ENCODE measurements at regions not wholly inside any gene's neighbourhood (a gene's known extent, or its start where the extent isn't known, plus 50 kb on each side); places are given as distances from the start of the nearest gene placed in this dataset.

- H3K4me3 Mint-ChIP-seq: no peak overlapping the region
- no peak overlapping the region for H2AFZ ChIP-seq (ENCODE audit: insufficient read depth, low read depth, low read length, poor library complexity, severe bottlenecking)
- POLR2A ChIA-PET: no interaction called here
- CTCF ChIA-PET: no interaction called here
- H3K36me3 ChIP-seq (replicated peaks in 1 of 2; ENCODE audit: control extremely low read depth in 1 of 2, control insufficient read depth in 1 of 2, extremely low read depth in 1 of 2, insufficient read depth in 2 of 2, low read length in 1 of 2): no peaks in the 10 kb centered on the region
- H3K9me3 Mint-ChIP-seq (ENCODE audit: insufficient read depth): peaks cover 7% of the 10 kb centered on the region
- no peak overlapping the region for H3K4me3 ChIP-seq (ENCODE audit: control extremely low read depth in 1 of 5, extremely low read depth in 1 of 5, insufficient read depth in 1 of 5, low read depth in 2 of 5, low read length in 4 of 5)
- WGBS (ENCODE audit: insufficient coverage): no CpG with 5 or more reads among the region's 2 CpGs
- no peaks in the 10 kb centered on the region for H3K27me3 Mint-ChIP-seq
- no peak for DNase-seq
- no peak for TF ChIP-seq EZH2 (IDR thresholded peaks at IDR 0.05; ENCODE audit: borderline replicate concordance, insufficient read depth, low read depth, low read length, poor library complexity, severe bottlenecking)
- no peak for TF ChIP-seq CTCF (IDR thresholded peaks at IDR 0.05)
- intact Hi-C loops (cut with micrococcal nuclease): no loop called here
- H3K27ac ChIP-seq (ENCODE audit: low read length in 2 of 2): no peak overlapping the region
- H4K20me1 ChIP-seq (ENCODE audit: control insufficient read depth, insufficient read depth, low read length, poor library complexity, severe bottlenecking): no peaks in the 10 kb centered on the region
- H3K27ac Mint-ChIP-seq: no peak overlapping the region
- H3K9me3 ChIP-seq (ENCODE audit: control extremely low read depth in 1 of 3, control insufficient read depth in 2 of 3, insufficient read depth in 1 of 3, low read length in 2 of 3): peaks cover 0 to 8% (median 0%) of the 10 kb centered on the region in 3 donors
- no peak overlapping the region for H3K4me2 ChIP-seq (replicated peaks; ENCODE audit: low read depth, low read length, poor library complexity, severe bottlenecking)
- no peaks in the 10 kb centered on the region for H3K27me3 ChIP-seq (replicated peaks in 1 of 4; ENCODE audit: control extremely low read depth in 1 of 4, control insufficient read depth in 3 of 4, insufficient read depth in 4 of 4, low read length in 3 of 4)
- ATAC-seq (ENCODE audit: low read depth): no peak
- H3K4me1 ChIP-seq (ENCODE audit: control insufficient read depth in 2 of 2, insufficient read depth in 2 of 2, low read length in 2 of 2): no peaks in the 10 kb centered on the region
- no peaks in the 10 kb centered on the region for H3K4me1 Mint-ChIP-seq
- H3K9ac ChIP-seq (ENCODE audit: low read length): no peak overlapping the region
- no peaks in the 10 kb centered on the region for H3K79me2 ChIP-seq (ENCODE audit: control insufficient read depth, insufficient read depth, low read length)
Measured at GRCh38 chr4:22910200-22910599, 217.5 kb downstream of the GBA3 start.

- Histone ChIP-seq H3K79me2 (ENCODE audit: control insufficient read depth, insufficient read depth, low read length) (no peaks in the 10 kb centered on the region), H3K36me3 (replicated peaks in 1 of 2; ENCODE audit: control extremely low read depth in 1 of 2, control insufficient read depth in 1 of 2, extremely low read depth in 1 of 2, insufficient read depth in 2 of 2, low read length in 1 of 2) (no peaks in the 10 kb centered on the region), H3K4me3 (ENCODE audit: control extremely low read depth in 1 of 5, extremely low read depth in 1 of 5, insufficient read depth in 1 of 5, low read depth in 2 of 5, low read length in 4 of 5) (no peak overlapping the region), H3K27me3 (replicated peaks in 1 of 4; ENCODE audit: control extremely low read depth in 1 of 4, control insufficient read depth in 3 of 4, insufficient read depth in 4 of 4, low read length in 3 of 4) (no peaks in the 10 kb centered on the region), H4K20me1 (ENCODE audit: control insufficient read depth, insufficient read depth, low read length, poor library complexity, severe bottlenecking) (no peaks in the 10 kb centered on the region), H2AFZ (ENCODE audit: insufficient read depth, low read depth, low read length, poor library complexity, severe bottlenecking) (no peak overlapping the region), H3K4me1 (ENCODE audit: control insufficient read depth in 2 of 2, insufficient read depth in 2 of 2, low read length in 2 of 2) (no peaks in the 10 kb centered on the region), H3K27ac (ENCODE audit: low read length in 2 of 2) (no peak overlapping the region), H3K9ac (ENCODE audit: low read length) (no peak overlapping the region), H3K4me2 (replicated peaks; ENCODE audit: low read depth, low read length, poor library complexity, severe bottlenecking) (no peak overlapping the region), H3K9me3 (ENCODE audit: control extremely low read depth in 1 of 3, control insufficient read depth in 2 of 3, insufficient read depth in 1 of 3, low read length in 2 of 3) (peaks cover 0 to 8% (median 0%) of the 10 kb centered on the region in 3 donors)
- CTCF ChIA-PET: interaction anchor here (1.5 to 2.3 kb wide), 2 partner anchors 9 to 10 kb away, joined by 4 to 8 read pairs; no protein-coding TSS in a partner anchor
- Mint-ChIP-seq H3K27me3 (no peaks in the 10 kb centered on the region), H3K4me1 (no peaks in the 10 kb centered on the region), H3K9me3 (ENCODE audit: insufficient read depth) (peaks cover 7% of the 10 kb centered on the region), H3K4me3 (no peak overlapping the region), H3K27ac (no peak overlapping the region)
- ATAC-seq (ENCODE audit: low read depth) (no peak), DNase-seq (no peak)
- intact Hi-C loops (cut with micrococcal nuclease): loop anchor here (10.0 kb wide), 1 partner anchor 1509 kb away; no protein-coding TSS in a partner anchor
- TF ChIP-seq EZH2 (IDR thresholded peaks at IDR 0.05; ENCODE audit: borderline replicate concordance, insufficient read depth, low read depth, low read length, poor library complexity, severe bottlenecking) (no peak), CTCF (IDR thresholded peaks at IDR 0.05) (no peak)
- WGBS (ENCODE audit: insufficient coverage): no CpG with 5 or more reads among the region's 2 CpGs
- POLR2A ChIA-PET: no interaction called here
Measured at GRCh38 chr4:22906045-22906444, 213.3 kb downstream of the GBA3 start.
